Erythroblast (primary cell): ENCODE measurements at regions not wholly inside any gene's neighbourhood (a gene's known extent, or its start where the extent isn't known, plus 50 kb on each side); places are given as distances from the start of the nearest gene placed in this dataset.

Experiments used
- GATA1 ChIP-seq: IDR thresholded peaks from 2 replicates; pipeline ENCODE4 v1.6.1; 2011; ENCODE audit warnings: low read depth, mild to moderate bottlenecking, control low read depth, low read length, moderate library complexity
- POLR2A ChIP-seq: IDR thresholded peaks from 2 replicates; pipeline ENCODE4 v1.6.1; 2011; ENCODE audit warnings: mild to moderate bottlenecking, low read length

DNA sequence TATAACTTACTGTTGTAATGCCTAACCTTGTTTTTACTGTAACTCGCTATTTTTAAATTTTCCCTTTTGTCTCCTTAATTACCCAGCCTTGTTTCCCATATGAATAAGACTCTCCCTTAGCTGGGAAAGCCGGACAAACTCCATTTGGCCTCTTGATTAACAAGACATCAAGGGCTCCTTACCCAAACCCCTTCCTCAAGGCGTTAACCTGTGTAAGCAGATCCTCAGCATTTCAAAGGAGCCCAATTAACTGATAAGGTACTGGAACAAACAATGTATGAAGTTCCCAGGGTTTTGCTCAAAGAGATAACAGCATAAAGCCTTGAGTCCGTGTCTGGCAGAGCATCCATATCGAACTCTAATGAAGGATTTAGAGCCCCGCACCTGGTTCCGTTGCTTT, 66.0 kb upstream of the SIMC1 start:
- no peak for TF ChIP-seq POLR2A
- TF ChIP-seq GATA1: no peak
